Activated naive CD4-positive, alpha-beta T cell treated with anti-CD3 and anti-CD28 coated beads, Interleukin-2, amount 50 U/mL, for 72 hours (primary cell): ENCODE measurements at regions not wholly inside any gene's neighbourhood (a gene's known extent, or its start where the extent isn't known, plus 50 kb on each side); places are given as distances from the start of the nearest gene placed in this dataset.
"Not testable (repeated sequence)": the region's sequence is repeated elsewhere in the genome, so short reads cannot be mapped to it uniquely, and the experiment has no call there.

Source experiments
- ATAC-seq, 2 donors: fragments of 150-1000 bp; cut with Tn5 transposase; 2 replicates each; pipeline ENCODE4 v1.10.0; 2021; ENCODE audit warnings: mild to moderate bottlenecking in 2 of 2, moderate library complexity in 2 of 2
- DNase-seq, 2 donors: peaks; one replicate each; pipeline ENCODE4 v3.0.0; 2021 to 2022; ENCODE audit warnings: low spot score in 2 of 2
- H3K27ac Mint-ChIP-seq, 2 donors: one replicate each; pipeline ENCODE4 v1.8.0; 2022; ENCODE audit warnings: mild to moderate bottlenecking in 2 of 2, mixed read lengths in 2 of 2
- H3K36me3 Mint-ChIP-seq, 2 donors: one replicate each; pipeline ENCODE4 v1.8.0; 2022; ENCODE audit warnings: mixed read lengths in 2 of 2
- H3K9me3 Mint-ChIP-seq, 2 donors: one replicate each; pipeline ENCODE4 v1.8.0; 2022; ENCODE audit warnings: mixed read lengths in 2 of 2

GRCh38 chr4:10388146-10388545, 69.1 kb downstream of the ZNF518B start:
- H3K36me3 Mint-ChIP-seq, DNase-seq, H3K27ac Mint-ChIP-seq, ATAC-seq: not testable (repeated sequence)
- H3K9me3 Mint-ChIP-seq, result peaks cover 8 to 13% of the 10 kb centered on the region in 2 donors

- ATAC-seq (no peak), DNase-seq (no peak)
- Mint-ChIP-seq H3K9me3 (peaks cover 0 to 6% of the 10 kb centered on the region in 2 donors), H3K36me3 (no peaks in the 10 kb centered on the region), H3K27ac (no peak overlapping the region)
Observed at GRCh38 chr4:10385994-10386394, 71.2 kb downstream of the ZNF518B start.

DNA sequence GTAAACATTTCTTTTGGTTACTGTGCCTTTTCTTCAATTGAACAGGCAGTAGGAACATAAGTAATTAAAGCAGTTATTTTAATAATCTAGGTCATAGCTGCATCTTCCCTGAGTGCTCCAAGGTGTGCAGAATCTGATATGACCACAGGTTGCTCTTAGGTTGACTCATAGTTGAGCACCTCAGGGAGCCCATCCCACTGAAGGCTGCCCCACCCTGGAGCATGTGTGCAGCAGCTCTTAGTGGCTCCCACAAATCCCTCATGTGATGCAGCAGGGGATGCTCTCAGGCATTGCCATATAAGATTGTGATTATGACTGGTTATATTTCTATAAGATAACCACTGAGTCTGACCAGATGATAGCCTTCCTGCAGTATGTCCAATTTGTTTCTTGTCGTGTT, 72.3 kb downstream of the ZNF518B start:
- peaks cover 0 to 6% of the 10 kb centered on the region in 2 donors for H3K9me3 Mint-ChIP-seq
- H3K27ac Mint-ChIP-seq, result no peak overlapping the region
- DNase-seq, result no peak
- no peaks in the 10 kb centered on the region for H3K36me3 Mint-ChIP-seq
- no peak for ATAC-seq

DNA sequence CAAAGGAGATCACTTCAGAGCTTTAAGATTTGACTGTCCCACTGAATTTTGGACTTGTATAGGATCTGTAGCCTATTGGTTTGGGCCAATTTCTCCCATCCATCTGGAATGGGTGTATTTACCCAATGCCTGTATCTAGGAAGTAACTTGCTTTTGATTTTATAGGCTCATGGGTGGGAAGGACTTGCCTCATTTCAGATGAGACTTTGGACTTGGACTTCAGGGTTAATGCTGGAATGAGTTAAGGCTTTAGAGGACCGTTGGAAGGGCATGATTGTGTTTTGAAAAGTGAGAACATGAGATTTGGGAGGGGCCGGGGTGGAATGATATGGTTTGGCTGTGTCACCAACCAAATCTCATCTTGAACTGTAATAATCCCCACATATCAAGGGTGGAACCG, 73.8 kb downstream of the ZNF518B start:
- no peak for ATAC-seq
- DNase-seq, result no peak
- Mint-ChIP-seq H3K9me3 (peaks cover 0 to 5% of the 10 kb centered on the region in 2 donors), H3K36me3 (no peaks in the 10 kb centered on the region), H3K27ac (no peak overlapping the region)

DNA sequence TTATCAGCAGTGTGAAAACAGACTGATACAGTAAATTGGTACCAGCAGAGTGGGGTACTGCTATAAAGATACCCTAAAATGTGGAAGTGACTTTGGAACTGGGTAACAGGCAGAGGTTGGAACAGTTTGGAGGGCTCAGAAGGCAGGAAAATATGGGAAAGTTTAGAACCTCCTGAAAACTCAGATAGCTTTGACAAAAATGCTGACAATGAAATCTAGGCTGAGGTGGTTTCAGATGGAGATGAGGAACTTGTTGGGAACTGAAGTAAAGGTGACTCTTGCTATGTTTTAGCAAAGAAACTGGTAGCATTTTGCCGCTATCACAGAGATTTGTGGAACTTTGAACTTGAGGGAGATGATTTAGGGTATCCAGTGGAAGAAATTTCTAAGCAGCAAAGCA, 75.1 kb downstream of the ZNF518B start:
- not testable (repeated sequence) for H3K9me3 Mint-ChIP-seq, H3K27ac Mint-ChIP-seq, DNase-seq, H3K36me3 Mint-ChIP-seq, ATAC-seq

- DNase-seq, result no peak
- no peak overlapping the region for H3K27ac Mint-ChIP-seq
- no peak for ATAC-seq
- no peaks in the 10 kb centered on the region for H3K9me3 Mint-ChIP-seq
- H3K36me3 Mint-ChIP-seq, result no peaks in the 10 kb centered on the region
Observed at GRCh38 chr4:10381146-10381545, 76.1 kb downstream of the ZNF518B start.

- DNase-seq (no peak), ATAC-seq (no peak)
- Mint-ChIP-seq H3K36me3 (no peaks in the 10 kb centered on the region), H3K9me3 (no peaks in the 10 kb centered on the region), H3K27ac (no peak overlapping the region)
Observed at GRCh38 chr4:10380735-10381134, 76.5 kb downstream of the ZNF518B start.

- no peaks in the 10 kb centered on the region for H3K36me3 Mint-ChIP-seq
- H3K27ac Mint-ChIP-seq, result no peak overlapping the region
- ATAC-seq, result no peak
- no peaks in the 10 kb centered on the region for H3K9me3 Mint-ChIP-seq
- no peak for DNase-seq
Observed at GRCh38 chr4:10371869-10372471, 85.3 kb downstream of the ZNF518B start.

DNA sequence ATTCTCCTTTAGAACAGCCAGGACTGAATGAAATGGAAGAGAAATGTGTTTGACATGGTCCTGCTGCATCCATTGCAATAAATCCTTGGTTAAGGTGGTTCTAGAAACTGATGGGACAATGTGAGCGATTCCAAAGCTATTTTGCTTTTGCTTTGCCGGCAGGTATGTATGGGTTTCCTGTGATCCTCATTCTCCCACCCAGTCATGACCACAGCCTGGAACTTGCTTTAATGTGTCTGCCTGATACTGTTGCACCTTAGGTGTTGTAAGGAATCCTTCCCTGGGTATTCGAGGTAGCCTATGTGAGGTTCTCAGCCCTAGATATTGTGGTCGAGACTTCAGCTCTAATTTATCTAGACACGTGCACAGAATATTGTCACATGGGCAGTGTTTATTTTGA, 86.1 kb downstream of the ZNF518B start:
- H3K36me3 Mint-ChIP-seq, result no peaks in the 10 kb centered on the region
- no peak for ATAC-seq
- no peak for DNase-seq
- no peak overlapping the region for H3K27ac Mint-ChIP-seq
- H3K9me3 Mint-ChIP-seq, result no peaks in the 10 kb centered on the region

- no peak for ATAC-seq
- Mint-ChIP-seq H3K27ac (no peak overlapping the region), H3K9me3 (no peaks in the 10 kb centered on the region), H3K36me3 (no peaks in the 10 kb centered on the region)
- DNase-seq, result no peak
Observed at GRCh38 chr4:10369517-10369916, 87.7 kb downstream of the ZNF518B start.

DNA sequence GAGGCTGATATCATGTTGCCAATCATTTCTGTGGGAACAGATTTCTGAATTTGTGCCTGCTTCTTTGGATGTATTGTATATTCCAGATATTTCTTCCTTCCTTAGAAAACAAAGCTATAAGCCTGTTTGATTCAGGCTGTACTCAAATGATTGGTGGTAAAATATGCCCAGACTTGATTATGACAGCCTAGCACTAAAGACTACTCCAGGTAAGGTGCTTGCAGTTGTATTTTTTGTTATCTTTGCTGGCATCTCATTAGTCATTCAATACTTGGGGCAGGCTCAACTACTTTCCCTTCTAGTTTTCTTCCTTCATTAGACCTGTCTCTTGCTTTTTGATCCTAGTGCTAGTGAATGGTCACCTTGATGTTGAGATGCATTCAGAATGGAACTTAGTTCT, 90.6 kb downstream of the ZNF518B start:
- no peak for ATAC-seq
- no peak overlapping the region for H3K27ac Mint-ChIP-seq
- no peaks in the 10 kb centered on the region for H3K36me3 Mint-ChIP-seq
- no peaks in the 10 kb centered on the region for H3K9me3 Mint-ChIP-seq
- DNase-seq, result no peak

DNA sequence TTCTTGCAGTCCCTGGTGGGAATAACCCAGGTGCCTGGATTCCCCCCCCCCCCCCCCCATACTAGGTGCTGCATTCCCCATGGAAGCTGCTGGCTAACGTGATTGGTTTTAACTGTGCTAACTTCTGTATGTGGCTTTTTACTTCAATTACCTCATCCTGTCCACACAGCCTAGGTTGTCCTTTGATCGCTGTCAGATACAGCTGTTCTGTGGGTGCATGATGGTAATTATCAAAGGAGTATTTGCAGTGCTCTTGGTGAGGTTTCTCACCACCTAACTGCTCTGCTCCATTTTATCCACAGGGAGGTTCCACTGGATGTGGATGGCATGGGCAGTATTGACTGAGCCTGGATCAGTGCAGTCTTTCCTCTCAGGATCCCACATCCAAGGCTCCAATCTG, 93.0 kb downstream of the ZNF518B start:
- no peak for ATAC-seq
- Mint-ChIP-seq H3K9me3 (no peaks in the 10 kb centered on the region), H3K36me3 (no peaks in the 10 kb centered on the region), H3K27ac (no peak overlapping the region)
- no peak for DNase-seq

DNA sequence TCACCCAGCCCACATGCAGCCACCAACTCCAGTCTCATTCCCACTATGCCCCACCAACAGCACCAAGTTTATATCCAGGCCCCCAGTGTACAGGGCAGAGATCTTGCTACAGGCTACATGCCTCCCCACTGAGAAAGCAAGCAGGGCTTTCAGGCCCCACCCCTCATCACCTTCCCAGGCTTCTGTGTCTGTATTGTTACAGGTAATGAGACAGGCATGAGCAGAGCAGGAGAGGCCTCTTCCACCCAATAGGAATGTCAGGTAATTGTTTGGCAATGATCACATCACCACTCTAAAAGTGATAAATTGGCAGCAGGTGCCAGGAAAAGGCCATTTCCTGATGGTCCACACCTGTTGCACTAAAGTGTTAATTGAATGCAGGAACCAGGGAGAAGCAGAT, 102.5 kb downstream of the ZNF518B start:
- ATAC-seq (no peak), DNase-seq (no peak)
- Mint-ChIP-seq H3K9me3 (peaks cover 0 to 4% of the 10 kb centered on the region in 2 donors), H3K36me3 (peaks cover 0 to 6% of the 10 kb centered on the region in 2 donors), H3K27ac (peak overlapping the region in 1 of 2 donors; percentile 47)

DNA sequence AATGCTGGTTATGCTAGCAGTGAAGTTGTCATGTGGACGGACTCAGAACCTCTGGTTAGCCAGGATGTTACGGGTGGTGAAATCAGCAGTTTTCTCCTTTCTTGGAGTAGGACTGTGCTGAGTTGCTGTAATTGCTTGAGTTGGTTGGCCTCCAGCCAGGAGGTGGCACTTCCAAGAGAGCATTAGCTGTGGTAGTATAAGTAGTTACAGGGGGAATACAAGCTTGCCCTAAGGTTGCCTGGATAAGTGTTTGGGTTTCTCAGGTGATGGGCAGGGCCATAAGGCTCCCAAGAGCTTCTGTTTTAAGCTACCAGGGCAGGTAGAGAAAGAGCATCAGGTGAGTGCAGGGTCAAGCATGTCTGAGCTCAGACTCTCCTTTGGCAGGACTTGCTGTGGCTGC, 103.0 kb downstream of the ZNF518B start:
- DNase-seq, result no peak
- Mint-ChIP-seq H3K9me3 (peaks cover 0 to 4% of the 10 kb centered on the region in 2 donors), H3K27ac (no peak overlapping the region), H3K36me3 (peaks cover 0 to 6% of the 10 kb centered on the region in 2 donors)
- ATAC-seq, result no peak

- DNase-seq, result no peak
- ATAC-seq, result no peak
Observed at GRCh38 chr4:10353110-10353509, 104.1 kb downstream of the ZNF518B start.

DNA sequence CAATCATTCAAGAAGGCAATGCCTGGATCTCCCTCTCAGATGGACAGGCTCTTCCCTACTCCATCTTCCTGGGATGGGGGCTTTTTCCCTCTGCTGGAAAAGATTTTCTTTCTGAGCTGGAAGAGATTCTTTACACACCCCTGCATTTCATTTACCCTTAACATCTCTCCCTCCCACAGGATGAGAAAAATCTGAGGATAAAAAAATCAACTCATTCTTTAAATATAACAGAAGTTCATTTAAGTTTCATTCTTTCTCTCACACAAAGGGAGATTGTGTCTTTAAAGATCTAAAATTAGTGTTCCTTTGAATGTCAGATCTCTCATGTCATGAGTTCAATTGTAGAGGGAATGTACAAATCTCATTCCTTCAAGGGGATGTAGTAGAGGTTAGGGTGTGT, 109.0 kb downstream of the ZNF518B start:
- ATAC-seq, result no peak

More at GRCh38 chr4:10353110-10353509, 104.1 kb downstream of the ZNF518B start:
- Mint-ChIP-seq H3K27ac (no peak overlapping the region), H3K9me3 (peaks cover 0 to 4% of the 10 kb centered on the region in 2 donors), H3K36me3 (peaks cover 0 to 6% of the 10 kb centered on the region in 2 donors)

GRCh38 chr4:10347815-10348214, 109.4 kb downstream of the ZNF518B start:
- no peak for DNase-seq
- no peak for ATAC-seq
- H3K36me3 Mint-ChIP-seq, result no peaks in the 10 kb centered on the region
- H3K9me3 Mint-ChIP-seq, result no peaks in the 10 kb centered on the region
- no peak overlapping the region for H3K27ac Mint-ChIP-seq

More for the DNA sequence above, 109.0 kb downstream of the ZNF518B start:
- Mint-ChIP-seq H3K36me3 (no peaks in the 10 kb centered on the region), H3K27ac (no peak overlapping the region), H3K9me3 (no peaks in the 10 kb centered on the region)
- no peak for DNase-seq

DNA sequence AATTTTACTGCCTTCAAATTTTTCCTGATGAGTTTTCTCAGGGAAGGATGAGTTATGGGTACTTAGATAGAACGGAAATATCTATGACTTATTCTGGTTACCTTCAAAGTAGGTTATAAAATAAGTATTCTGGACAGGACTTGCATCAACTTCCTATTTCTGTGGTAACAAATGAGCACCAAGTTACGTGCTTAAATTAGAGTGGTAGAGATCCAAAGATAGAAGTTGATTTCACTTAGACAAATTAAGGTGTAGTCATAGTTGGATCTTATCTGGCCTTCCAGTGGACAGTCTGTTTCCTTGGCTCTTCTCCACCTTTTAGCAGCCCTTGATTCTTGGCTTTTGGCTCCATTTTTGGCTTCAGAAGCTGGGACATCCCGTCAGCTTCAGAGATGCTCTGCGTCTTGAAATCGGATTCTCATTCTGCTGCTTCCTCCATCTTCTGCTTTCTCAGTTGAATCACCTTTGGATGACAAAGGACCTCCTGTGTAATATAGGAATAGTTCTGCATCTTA, 109.9 kb downstream of the ZNF518B start:
- ATAC-seq (no peak), DNase-seq (no peak)
- H3K27ac Mint-ChIP-seq, result no peak overlapping the region
- no peaks in the 10 kb centered on the region for H3K36me3 Mint-ChIP-seq
- no peaks in the 10 kb centered on the region for H3K9me3 Mint-ChIP-seq
